Gastrocnemius medialis (tissue), 4 donors: ENCODE measurements at regions not wholly inside any gene's neighbourhood (a gene's known extent, or its start where the extent isn't known, plus 50 kb on each side); places are given as distances from the start of the nearest gene placed in this dataset.

Source experiments
- CTCF ChIP-seq, 5 experiments: fragments of 450-650 bp in 3 of 5; fragments of 200-600 bp in 2 of 5; sonication (generic) in 2 of 5; IDR thresholded peaks in 4 of 5; conservative IDR thresholded peaks in 1 of 5; 1 replicate in 4 of 5; 2 replicates in 1 of 5; pipeline ENCODE4 v1.5.1; 2016 to 2019; ENCODE audit warnings: antibody characterized with exemption in 5 of 5, mild to moderate bottlenecking in 3 of 5, moderate library complexity in 3 of 5
- POLR2A ChIP-seq, 2 donors: fragments of 450-650 bp; IDR thresholded peaks; one replicate each; pipeline ENCODE4 v1.6.1; 2017; ENCODE audit warnings: antibody characterized with exemption in 2 of 2, mild to moderate bottlenecking in 2 of 2, moderate library complexity in 2 of 2

GRCh38 chr5:4636378-4636777 is 503.8 kb upstream of the ADAMTS16 start:
- TF ChIP-seq CTCF (IDR thresholded peaks at IDR 0.05 in 4 of 5, conservative IDR thresholded peaks at IDR 0.05 in 1 of 5) = no peak
- no peak for TF ChIP-seq POLR2A (IDR thresholded peaks at IDR 0.05)
